ENCODE measurements at regions not wholly inside any gene's neighbourhood (a gene's known extent, or its start where the extent isn't known, plus 50 kb on each side); places are given as distances from the start of the nearest gene placed in this dataset.

- H3K79me2 ChIP-seq (ENCODE audit: insufficient read depth, low read length) = no peaks in the 10 kb centered on the region
- no peak overlapping the region for H3K27ac ChIP-seq (ENCODE audit: low read depth, low read length)
- no peak overlapping the region for H3K9ac ChIP-seq (ENCODE audit: low read length)
- no peaks in the 10 kb centered on the region for H3K36me3 ChIP-seq (ENCODE audit: low read length)
- no peaks in the 10 kb centered on the region for H3K27me3 ChIP-seq (ENCODE audit: low read length)
- H2AFZ ChIP-seq (ENCODE audit: low read depth, low read length, severe bottlenecking) = peak overlapping the region; percentile 62
- TF ChIP-seq EZH2phosphoT487 (conservative IDR thresholded peaks at IDR 0.05; ENCODE audit: low read length) = no peak
- TF ChIP-seq CTCF (IDR thresholded peaks at IDR 0.05; ENCODE audit: insufficient read depth, low read length, poor library complexity, severe bottlenecking) = no peak
- no peaks in the 10 kb centered on the region for H4K20me1 ChIP-seq (ENCODE audit: low read depth, low read length)
- H3K9me3 ChIP-seq (ENCODE audit: insufficient read depth, low read length) = no peaks in the 10 kb centered on the region
- no peaks in the 10 kb centered on the region for H3K9me2 ChIP-seq (replicated peaks; ENCODE audit: insufficient read depth, low read length)
- H3F3A ChIP-seq (ENCODE audit: insufficient read depth) = no peaks in the 10 kb centered on the region
- no peak overlapping the region for H3K4me2 ChIP-seq (ENCODE audit: low read depth, low read length, poor library complexity, severe bottlenecking)
- no peak overlapping the region for H3K4me3 ChIP-seq (ENCODE audit: insufficient read depth, low read length, poor library complexity, severe bottlenecking)
Measured at GRCh38 chr13:62663767-62664166, 1248.1 kb upstream of the PCDH20 start.

GRCh38 chr13:62659365-62659764 is 1243.7 kb upstream of the PCDH20 start:
- H3K36me3 ChIP-seq (ENCODE audit: low read length) = no peaks in the 10 kb centered on the region
- H3K4me2 ChIP-seq (ENCODE audit: low read depth, low read length, poor library complexity, severe bottlenecking) = no peak overlapping the region
- H4K20me1 ChIP-seq (ENCODE audit: low read depth, low read length) = no peaks in the 10 kb centered on the region
- no peaks in the 10 kb centered on the region for H3K79me2 ChIP-seq (ENCODE audit: insufficient read depth, low read length)
- H3K9me2 ChIP-seq (replicated peaks; ENCODE audit: insufficient read depth, low read length) = no peaks in the 10 kb centered on the region
- no peak overlapping the region for H3K4me3 ChIP-seq (ENCODE audit: insufficient read depth, low read length, poor library complexity, severe bottlenecking)
- H2AFZ ChIP-seq (ENCODE audit: low read depth, low read length, severe bottlenecking) = peak overlapping the region; percentile 65
- H3K27me3 ChIP-seq (ENCODE audit: low read length) = no peaks in the 10 kb centered on the region
- H3K27ac ChIP-seq (ENCODE audit: low read depth, low read length) = no peak overlapping the region
- TF ChIP-seq CTCF (IDR thresholded peaks at IDR 0.05; ENCODE audit: insufficient read depth, low read length, poor library complexity, severe bottlenecking) (no peak), EZH2phosphoT487 (conservative IDR thresholded peaks at IDR 0.05; ENCODE audit: low read length) (no peak)
- H3F3A ChIP-seq (ENCODE audit: insufficient read depth) = no peaks in the 10 kb centered on the region
- H3K9ac ChIP-seq (ENCODE audit: low read length) = no peak overlapping the region
- H3K9me3 ChIP-seq (ENCODE audit: insufficient read depth, low read length) = 0 out of 2 replicates have a peak, but pooled peaks cover 4% of the 10 kb centered on the region

- H3K4me3 ChIP-seq (ENCODE audit: insufficient read depth, low read length, poor library complexity, severe bottlenecking) = no peak overlapping the region
- no peaks in the 10 kb centered on the region for H3K27me3 ChIP-seq (ENCODE audit: low read length)
- no peaks in the 10 kb centered on the region for H3F3A ChIP-seq (ENCODE audit: insufficient read depth)
- H3K27ac ChIP-seq (ENCODE audit: low read depth, low read length) = no peak overlapping the region
- H3K36me3 ChIP-seq (ENCODE audit: low read length) = no peaks in the 10 kb centered on the region
- no peaks in the 10 kb centered on the region for H3K79me2 ChIP-seq (ENCODE audit: insufficient read depth, low read length)
- 0 out of 2 replicates have a peak, but pooled peaks cover 4% of the 10 kb centered on the region for H3K9me3 ChIP-seq (ENCODE audit: insufficient read depth, low read length)
- H3K9me2 ChIP-seq (replicated peaks; ENCODE audit: insufficient read depth, low read length) = no peaks in the 10 kb centered on the region
- H3K9ac ChIP-seq (ENCODE audit: low read length) = no peak overlapping the region
- no peak overlapping the region for H3K4me2 ChIP-seq (ENCODE audit: low read depth, low read length, poor library complexity, severe bottlenecking)
- TF ChIP-seq CTCF (IDR thresholded peaks at IDR 0.05; ENCODE audit: insufficient read depth, low read length, poor library complexity, severe bottlenecking) (no peak), EZH2phosphoT487 (conservative IDR thresholded peaks at IDR 0.05; ENCODE audit: low read length) (no peak)
- H4K20me1 ChIP-seq (ENCODE audit: low read depth, low read length) = no peaks in the 10 kb centered on the region
- H2AFZ ChIP-seq (ENCODE audit: low read depth, low read length, severe bottlenecking) = no peak overlapping the region
Measured at GRCh38 chr13:62653371-62653770, 1237.7 kb upstream of the PCDH20 start.

Data from SU-DHL-6 (cell line).